ENCODE measurements at regions not wholly inside any gene's neighbourhood (a gene's known extent, or its start where the extent isn't known, plus 50 kb on each side); places are given as distances from the start of the nearest gene placed in this dataset.

DNA sequence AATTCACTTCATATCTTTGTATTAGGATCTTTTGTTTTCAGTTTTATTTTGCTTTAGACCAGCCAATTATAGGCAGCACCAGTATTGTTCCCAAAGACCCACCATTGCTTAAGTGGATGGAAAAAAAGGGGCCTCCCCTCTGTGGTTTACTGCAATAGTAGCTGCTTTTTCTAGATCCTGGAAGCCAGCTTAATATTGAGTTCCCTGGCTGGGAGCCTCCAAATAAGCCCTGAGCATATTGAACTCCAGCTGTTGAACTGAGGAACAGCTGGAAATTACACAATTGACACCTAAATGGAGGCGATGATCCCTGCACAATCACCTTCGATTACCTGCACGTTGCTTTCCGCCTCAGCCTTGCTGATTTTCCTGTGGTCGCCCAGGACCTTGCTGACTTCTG lies 576.0 kb downstream of the SOX6 start:
- Histone ChIP-seq H3K27ac (ENCODE audit: extremely low read depth, low read depth, low read length) (no peak overlapping the region), H3K4me3 (no peak overlapping the region), H2AFZ (ENCODE audit: low read depth, low read length) (no peak overlapping the region), H3K36me3 (ENCODE audit: control insufficient read depth, insufficient read depth, low read length) (no peaks in the 10 kb centered on the region), H3K9me3 (replicated peaks; ENCODE audit: control insufficient read depth, insufficient read depth, low read depth, low read length) (no peaks in the 10 kb centered on the region), H4K20me1 (replicated peaks; ENCODE audit: control insufficient read depth, insufficient read depth, low read length) (no peaks in the 10 kb centered on the region), H3K4me2 (ENCODE audit: insufficient read depth, low read length) (no peak overlapping the region), H3K9ac (ENCODE audit: insufficient read depth in 1 of 2, low read depth in 2 of 2, low read length in 2 of 2) (no peak overlapping the region), H3K4me1 (replicated peaks in 1 of 2; ENCODE audit: control insufficient read depth in 2 of 2, insufficient read depth in 2 of 2, low read length in 2 of 2) (no peaks in the 10 kb centered on the region), H3K79me2 (ENCODE audit: control insufficient read depth, insufficient read depth, low read length) (no peaks in the 10 kb centered on the region), H3K27me3 (ENCODE audit: control insufficient read depth in 2 of 2, insufficient read depth in 2 of 2, low read length in 2 of 2) (peaks cover 0 to 5% of the 10 kb centered on the region in 2 experiments; a peak in 1 of 5 replicates), H3K9me1 (ENCODE audit: control insufficient read depth, insufficient read depth, low read length) (no peaks in the 10 kb centered on the region)
- DNase-seq (ENCODE audit: extremely low read depth in 1 of 4, low spot score in 3 of 4) (no peak), FAIRE-seq (no peak), ATAC-seq (no peak)
- ChIA-PET POLR2A (no interaction called here), CTCF (ENCODE audit: low intra/inter-chr PET ratio) (no interaction called here)
- in situ Hi-C loops (cut with MboI) = no loop called here
- intact Hi-C loops (cut with micrococcal nuclease) = no loop called here
- BruUV-seq (replicated peaks) = no TSS peak
- TF ChIP-seq GABPB2 (CRISPR knock-in tag; conservative IDR thresholded peaks at IDR 0.05) (no peak), ZNF23 (CRISPR knock-in tag; IDR thresholded peaks at IDR 0.05) (no peak), BRD4 (IDR thresholded peaks at IDR 0.05) (no peak), FOXJ2 (tag; IDR thresholded peaks at IDR 0.05) (no peak), MCM5 (IDR thresholded peaks at IDR 0.05; ENCODE audit: low read depth) (no peak), MIER1 (IDR thresholded peaks at IDR 0.05; ENCODE audit: low read depth) (no peak), FOXA3 (CRISPR knock-in tag; conservative IDR thresholded peaks at IDR 0.05 in 1 of 2, IDR thresholded peaks at IDR 0.05 in 1 of 2) (no peak)
- WGBS (ENCODE audit: insufficient coverage, low coverage, missing lambda C conversion rate) = 0% methylated on average over 5 of the region's 5 CpGs

DNA sequence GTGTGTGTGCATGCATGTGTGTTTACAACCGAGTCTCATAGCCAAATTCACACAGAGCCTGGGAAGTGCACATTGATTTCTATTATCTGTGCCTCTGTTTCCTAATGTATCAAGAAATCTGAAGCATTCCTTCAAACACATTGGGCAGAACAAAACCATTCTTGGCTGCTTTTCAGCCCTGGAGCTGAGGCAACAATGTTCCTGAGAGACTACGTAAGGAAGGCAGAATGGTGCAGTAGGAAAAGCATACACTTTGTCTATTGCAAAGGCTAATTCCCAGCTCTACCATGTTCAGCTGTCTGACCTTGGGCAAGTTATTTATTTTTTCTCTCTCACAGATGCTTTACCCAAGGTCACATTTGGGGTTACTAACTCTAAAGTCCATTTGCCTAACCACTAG lies 575.5 kb downstream of the SOX6 start:
- peaks cover 0 to 4% of the 10 kb centered on the region in 2 experiments; a peak in 1 of 5 replicates for H3K27me3 ChIP-seq (ENCODE audit: control insufficient read depth in 2 of 2, insufficient read depth in 2 of 2, low read length in 2 of 2)
- no peak overlapping the region for H3K27ac ChIP-seq (ENCODE audit: extremely low read depth, low read depth, low read length)
- WGBS (ENCODE audit: insufficient coverage, low coverage, missing lambda C conversion rate) = 0% methylated on average over 2 of the region's 2 CpGs
- DNase-seq (ENCODE audit: extremely low read depth in 1 of 4, low spot score in 3 of 4) (no peak), ATAC-seq (no peak), FAIRE-seq (no peak)
- intact Hi-C loops (cut with micrococcal nuclease) (no loop called here), in situ Hi-C loops (cut with MboI) (no loop called here)
- no peaks in the 10 kb centered on the region for H3K9me1 ChIP-seq (ENCODE audit: control insufficient read depth, insufficient read depth, low read length)
- POLR2A ChIA-PET = interaction anchor here (0.6 kb wide), 2 partner anchors 124 to 827 kb away, joined by 3 read pairs; no protein-coding TSS in a partner anchor
- H3K9ac ChIP-seq (ENCODE audit: insufficient read depth in 1 of 2, low read depth in 2 of 2, low read length in 2 of 2) = no peak overlapping the region
- H3K36me3 ChIP-seq (ENCODE audit: control insufficient read depth, insufficient read depth, low read length) = no peaks in the 10 kb centered on the region
- H3K79me2 ChIP-seq (ENCODE audit: control insufficient read depth, insufficient read depth, low read length) = no peaks in the 10 kb centered on the region
- no peaks in the 10 kb centered on the region for H3K9me3 ChIP-seq (replicated peaks; ENCODE audit: control insufficient read depth, insufficient read depth, low read depth, low read length)
- no peaks in the 10 kb centered on the region for H3K4me1 ChIP-seq (replicated peaks in 1 of 2; ENCODE audit: control insufficient read depth in 2 of 2, insufficient read depth in 2 of 2, low read length in 2 of 2)
- no peak overlapping the region for H3K4me3 ChIP-seq
- H3K4me2 ChIP-seq (ENCODE audit: insufficient read depth, low read length) = no peak overlapping the region
- CTCF ChIA-PET (ENCODE audit: low intra/inter-chr PET ratio) = no interaction called here
- no peaks in the 10 kb centered on the region for H4K20me1 ChIP-seq (replicated peaks; ENCODE audit: control insufficient read depth, insufficient read depth, low read length)
- H2AFZ ChIP-seq (ENCODE audit: low read depth, low read length) = no peak overlapping the region
- BruUV-seq (replicated peaks) = no TSS peak
- TF ChIP-seq TSC22D4 (tag; IDR thresholded peaks at IDR 0.05) (no peak), FOXK2 (conservative IDR thresholded peaks at IDR 0.05 in 1 of 2, IDR thresholded peaks at IDR 0.05 in 1 of 2; ENCODE audit: low read depth in 2 of 2) (no peak), XRCC4 (IDR thresholded peaks at IDR 0.05; ENCODE audit: extremely low read depth, insufficient read depth, insufficient read length) (no peak), RBM22 (IDR thresholded peaks at IDR 0.05; ENCODE audit: low read depth, low read length, poor library complexity, severe bottlenecking) (no peak), CBX5 (IDR thresholded peaks at IDR 0.05; ENCODE audit: borderline replicate concordance, low read depth) (no peak), YBX1 (IDR thresholded peaks at IDR 0.05) (no peak), PTBP1 (IDR thresholded peaks at IDR 0.05; ENCODE audit: low read depth, low read length) (no peak), ZFP1 (CRISPR knock-in tag; IDR thresholded peaks at IDR 0.05) (no peak)
- TF ChIP-seq, protein P1, sequence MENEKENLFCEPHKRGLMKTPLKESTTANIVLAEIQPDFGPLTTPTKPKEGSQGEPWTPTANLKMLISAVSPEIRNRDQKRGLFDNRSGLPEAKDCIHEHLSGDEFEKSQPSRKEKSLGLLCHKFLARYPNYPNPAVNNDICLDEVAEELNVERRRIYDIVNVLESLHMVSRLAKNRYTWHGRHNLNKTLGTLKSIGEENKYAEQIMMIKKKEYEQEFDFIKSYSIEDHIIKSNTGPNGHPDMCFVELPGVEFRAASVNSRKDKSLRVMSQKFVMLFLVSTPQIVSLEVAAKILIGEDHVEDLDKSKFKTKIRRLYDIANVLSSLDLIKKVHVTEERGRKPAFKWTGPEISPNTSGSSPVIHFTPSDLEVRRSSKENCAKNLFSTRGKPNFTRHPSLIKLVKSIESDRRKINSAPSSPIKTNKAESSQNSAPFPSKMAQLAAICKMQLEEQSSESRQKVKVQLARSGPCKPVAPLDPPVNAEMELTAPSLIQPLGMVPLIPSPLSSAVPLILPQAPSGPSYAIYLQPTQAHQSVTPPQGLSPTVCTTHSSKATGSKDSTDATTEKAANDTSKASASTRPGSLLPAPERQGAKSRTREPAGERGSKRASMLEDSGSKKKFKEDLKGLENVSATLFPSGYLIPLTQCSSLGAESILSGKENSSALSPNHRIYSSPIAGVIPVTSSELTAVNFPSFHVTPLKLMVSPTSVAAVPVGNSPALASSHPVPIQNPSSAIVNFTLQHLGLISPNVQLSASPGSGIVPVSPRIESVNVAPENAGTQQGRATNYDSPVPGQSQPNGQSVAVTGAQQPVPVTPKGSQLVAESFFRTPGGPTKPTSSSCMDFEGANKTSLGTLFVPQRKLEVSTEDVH (IDR thresholded peaks at IDR 0.05; ENCODE audit: low read depth, partially characterized antibody) = no peak
